ENCODE measurements at regions not wholly inside any gene's neighbourhood (a gene's known extent, or its start where the extent isn't known, plus 50 kb on each side); places are given as distances from the start of the nearest gene placed in this dataset.

GRCh38 chr18:43681661-43682060 lies 404.4 kb upstream of the SYT4 start:
- TF ChIP-seq CTCF (conservative IDR thresholded peaks at IDR 0.05): no peak
- H3K9me3 Mint-ChIP-seq: no peaks in the 10 kb centered on the region
- H3K4me3 Mint-ChIP-seq: no peak overlapping the region
- peaks cover 6% of the 10 kb centered on the region for H3K4me1 Mint-ChIP-seq (ENCODE audit: unreplicated experiment)
- DNase-seq (ENCODE audit: extremely low spot score, unreplicated experiment): no peak
- H3K36me3 Mint-ChIP-seq: peaks cover 5% of the 10 kb centered on the region
- H3K27me3 Mint-ChIP-seq: peaks cover 4% of the 10 kb centered on the region
- H3K27ac Mint-ChIP-seq: no peak overlapping the region

- Mint-ChIP-seq H3K27ac (no peak overlapping the region), H3K4me3 (no peak overlapping the region), H3K27me3 (peaks cover 4% of the 10 kb centered on the region), H3K36me3 (peaks cover 5% of the 10 kb centered on the region), H3K4me1 (ENCODE audit: unreplicated experiment) (peaks cover 6% of the 10 kb centered on the region), H3K9me3 (no peaks in the 10 kb centered on the region)
- TF ChIP-seq CTCF (conservative IDR thresholded peaks at IDR 0.05): no peak
- DNase-seq (ENCODE audit: extremely low spot score, unreplicated experiment): no peak
Measured at GRCh38 chr18:43682196-43682595, 404.9 kb upstream of the SYT4 start.

- H3K36me3 Mint-ChIP-seq: peaks cover 5% of the 10 kb centered on the region
- no peak for DNase-seq (ENCODE audit: extremely low spot score, unreplicated experiment)
- no peaks in the 10 kb centered on the region for H3K9me3 Mint-ChIP-seq
- TF ChIP-seq CTCF (conservative IDR thresholded peaks at IDR 0.05): no peak
- H3K27ac Mint-ChIP-seq: no peak overlapping the region
- no peak overlapping the region for H3K4me3 Mint-ChIP-seq
- H3K27me3 Mint-ChIP-seq: peaks cover 4% of the 10 kb centered on the region
- H3K4me1 Mint-ChIP-seq (ENCODE audit: unreplicated experiment): peaks cover 6% of the 10 kb centered on the region
Measured at GRCh38 chr18:43686709-43687108, 409.4 kb upstream of the SYT4 start.

- no peaks in the 10 kb centered on the region for H3K36me3 Mint-ChIP-seq
- no peak for DNase-seq (ENCODE audit: extremely low spot score, unreplicated experiment)
- H3K4me1 Mint-ChIP-seq (ENCODE audit: unreplicated experiment): no peaks in the 10 kb centered on the region
- no peak overlapping the region for H3K27ac Mint-ChIP-seq
- H3K27me3 Mint-ChIP-seq: no peaks in the 10 kb centered on the region
- H3K9me3 Mint-ChIP-seq: no peaks in the 10 kb centered on the region
- H3K4me3 Mint-ChIP-seq: no peak overlapping the region
- TF ChIP-seq CTCF (conservative IDR thresholded peaks at IDR 0.05): no peak
Measured at GRCh38 chr18:43692099-43692690, 414.9 kb upstream of the SYT4 start.

GRCh38 chr18:43702399-43702798 lies 425.1 kb upstream of the SYT4 start:
- TF ChIP-seq CTCF (conservative IDR thresholded peaks at IDR 0.05): no peak
- H3K27ac Mint-ChIP-seq: no peak overlapping the region
- H3K4me1 Mint-ChIP-seq (ENCODE audit: unreplicated experiment): no peaks in the 10 kb centered on the region
- no peaks in the 10 kb centered on the region for H3K36me3 Mint-ChIP-seq
- H3K27me3 Mint-ChIP-seq: no peaks in the 10 kb centered on the region
- H3K9me3 Mint-ChIP-seq: no peaks in the 10 kb centered on the region
- DNase-seq (ENCODE audit: extremely low spot score, unreplicated experiment): no peak
- no peak overlapping the region for H3K4me3 Mint-ChIP-seq

GRCh38 chr18:43703050-43703449 lies 425.8 kb upstream of the SYT4 start:
- no peak for TF ChIP-seq CTCF (conservative IDR thresholded peaks at IDR 0.05)
- H3K27ac Mint-ChIP-seq: no peak overlapping the region
- H3K4me3 Mint-ChIP-seq: no peak overlapping the region
- no peaks in the 10 kb centered on the region for H3K4me1 Mint-ChIP-seq (ENCODE audit: unreplicated experiment)
- DNase-seq (ENCODE audit: extremely low spot score, unreplicated experiment): no peak
- H3K36me3 Mint-ChIP-seq: no peaks in the 10 kb centered on the region
- no peaks in the 10 kb centered on the region for H3K9me3 Mint-ChIP-seq
- H3K27me3 Mint-ChIP-seq: no peaks in the 10 kb centered on the region
